NCI-H1417 (cell line): ENCODE measurements at regions not wholly inside any gene's neighbourhood (a gene's known extent, or its start where the extent isn't known, plus 50 kb on each side); places are given as distances from the start of the nearest gene placed in this dataset.
"Not testable (repeated sequence)": the region's sequence is repeated elsewhere in the genome, so short reads cannot be mapped to it uniquely, and the experiment has no call there.

ENCODE experiments used
- DNase-seq, 3 experiments: peaks; one replicate each; lab custom pipeline; 2025; lab: John Stamatoyannopoulos, UW

DNA sequence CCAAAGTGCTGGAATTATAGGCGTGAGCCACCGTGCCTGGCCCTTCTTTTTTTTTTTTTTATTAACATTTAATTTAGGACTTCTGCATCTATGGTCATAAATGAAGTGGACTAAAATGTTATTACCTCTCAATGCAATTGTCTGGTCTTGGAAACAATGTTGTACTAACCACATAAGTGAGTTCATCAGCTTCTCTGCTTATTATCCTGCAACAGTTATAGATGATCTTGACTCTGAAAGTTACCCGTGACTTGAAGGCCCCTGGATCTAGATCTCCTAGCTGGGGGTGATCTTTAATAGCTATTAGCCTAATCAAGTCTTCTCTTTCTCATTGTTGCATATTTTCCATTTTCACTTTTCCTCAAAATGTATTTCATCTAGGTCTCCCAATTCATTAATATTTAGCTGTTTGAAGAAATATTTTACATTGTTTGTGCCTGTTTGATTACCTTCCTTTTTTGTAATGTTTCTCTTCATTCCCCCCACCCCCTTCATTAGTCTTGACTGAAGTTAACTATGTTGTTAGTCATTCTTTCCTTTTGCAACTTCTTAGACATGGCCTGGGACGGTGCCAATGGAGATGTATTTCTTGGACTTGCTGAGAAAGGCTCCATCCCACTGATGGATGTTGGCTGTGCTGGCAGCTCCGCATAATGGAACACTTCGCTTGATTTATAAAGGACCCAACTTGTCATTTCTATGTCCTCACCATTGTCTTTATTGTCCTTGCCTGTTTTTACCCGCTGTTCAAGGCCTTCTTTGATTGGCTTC lies 141.6 kb upstream of the RIOK3 start:
- no peak for DNase-seq

DNA sequence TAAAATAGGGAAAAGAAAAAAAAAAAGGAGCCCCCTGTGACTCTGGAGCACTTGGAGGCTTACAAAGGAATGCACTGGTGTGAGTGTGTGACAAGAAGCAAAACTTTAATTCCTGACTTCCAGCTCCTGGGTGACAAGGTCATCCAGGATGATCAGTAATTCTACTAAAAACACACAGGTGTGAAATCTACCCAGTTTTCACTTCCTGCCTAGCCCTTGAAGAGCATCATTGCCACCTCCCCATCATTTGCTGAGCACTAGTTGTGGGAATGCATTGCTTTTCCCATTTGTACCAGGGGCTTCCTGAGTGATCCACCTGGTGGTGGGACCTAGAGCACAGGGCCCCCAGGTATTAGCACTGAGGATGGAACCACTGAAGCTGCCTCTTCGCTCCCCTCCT lies 139.7 kb upstream of the RIOK3 start:
- no peak for DNase-seq

- no peak for DNase-seq
Observed at GRCh38 chr18:23314672-23315071, 138.4 kb upstream of the RIOK3 start.

GRCh38 chr18:23316316-23316715 lies 136.8 kb upstream of the RIOK3 start:
- peak in 1 of 3 experiments; percentile 42 for DNase-seq

DNA sequence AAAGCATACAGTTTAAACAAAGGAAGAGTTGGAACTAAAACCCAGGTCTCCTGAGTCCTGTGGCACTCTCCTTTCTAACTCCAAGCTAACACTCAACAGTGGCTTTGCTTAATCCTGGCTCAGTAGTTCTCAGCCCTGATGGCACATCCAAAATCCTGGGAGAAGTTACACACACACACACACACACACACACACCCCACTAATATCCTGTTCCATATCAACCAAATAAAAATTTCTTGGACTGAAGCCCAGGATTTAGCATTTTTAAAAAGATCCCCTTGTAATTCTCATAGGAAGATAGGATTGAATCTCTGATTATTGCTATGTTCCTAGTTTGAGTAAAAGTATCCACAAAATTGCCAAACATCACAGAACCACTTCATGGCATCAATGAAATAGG lies 136.1 kb upstream of the RIOK3 start:
- no peak for DNase-seq

DNA sequence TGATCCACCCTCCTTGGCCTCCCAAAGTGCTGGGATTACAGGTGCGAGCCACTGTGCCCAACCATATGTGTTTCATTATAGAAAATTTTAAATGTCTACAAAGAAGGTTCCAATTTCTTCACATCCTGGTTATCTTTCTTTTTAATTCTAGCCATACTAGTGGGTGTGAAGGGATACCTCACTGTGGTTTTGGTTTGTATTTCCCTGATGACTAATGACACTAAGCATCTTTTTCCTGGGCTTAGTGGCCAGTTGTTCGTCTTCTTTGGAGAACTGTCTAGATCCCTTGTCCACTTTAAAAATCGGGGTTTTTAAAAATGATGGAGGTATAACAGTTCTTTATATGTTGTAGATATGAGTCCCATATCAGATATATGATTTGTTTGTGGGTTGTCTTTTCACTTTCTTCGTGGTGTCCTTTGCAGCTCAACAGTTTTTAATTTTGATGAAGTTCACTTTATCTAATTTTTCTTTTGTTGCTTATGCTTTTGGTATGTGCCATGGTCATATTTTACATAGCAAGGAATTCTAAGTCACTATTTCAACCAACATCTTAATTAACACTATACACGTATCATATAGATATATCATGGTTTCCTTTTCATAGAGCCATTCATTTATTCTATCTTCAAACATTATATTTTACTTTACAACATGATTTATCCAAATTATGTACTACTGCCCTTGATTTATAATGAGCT lies 135.0 kb upstream of the RIOK3 start:
- DNase-seq = no peak

GRCh38 chr18:23320709-23321236 lies 132.3 kb upstream of the RIOK3 start:
- no peak for DNase-seq

DNA sequence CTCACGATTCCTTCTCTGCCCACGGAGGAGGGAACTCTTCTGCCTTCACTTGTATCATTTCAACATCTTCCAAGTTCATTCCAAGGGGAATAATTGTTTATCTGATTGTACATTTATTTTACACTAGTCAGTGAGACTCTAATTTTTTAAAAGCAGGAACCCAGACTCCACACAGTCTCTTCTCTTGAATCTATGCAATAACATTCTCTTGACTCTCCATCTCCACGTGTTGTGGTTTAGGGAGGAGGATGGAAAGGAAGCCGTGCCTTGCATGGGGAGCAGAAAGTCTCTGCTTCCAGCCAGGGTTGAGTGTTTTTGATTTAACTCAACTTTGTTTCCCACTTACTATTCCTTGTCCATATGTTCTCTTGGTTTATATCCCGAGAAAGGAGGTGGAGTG lies 131.1 kb upstream of the RIOK3 start:
- no peak for DNase-seq

DNA sequence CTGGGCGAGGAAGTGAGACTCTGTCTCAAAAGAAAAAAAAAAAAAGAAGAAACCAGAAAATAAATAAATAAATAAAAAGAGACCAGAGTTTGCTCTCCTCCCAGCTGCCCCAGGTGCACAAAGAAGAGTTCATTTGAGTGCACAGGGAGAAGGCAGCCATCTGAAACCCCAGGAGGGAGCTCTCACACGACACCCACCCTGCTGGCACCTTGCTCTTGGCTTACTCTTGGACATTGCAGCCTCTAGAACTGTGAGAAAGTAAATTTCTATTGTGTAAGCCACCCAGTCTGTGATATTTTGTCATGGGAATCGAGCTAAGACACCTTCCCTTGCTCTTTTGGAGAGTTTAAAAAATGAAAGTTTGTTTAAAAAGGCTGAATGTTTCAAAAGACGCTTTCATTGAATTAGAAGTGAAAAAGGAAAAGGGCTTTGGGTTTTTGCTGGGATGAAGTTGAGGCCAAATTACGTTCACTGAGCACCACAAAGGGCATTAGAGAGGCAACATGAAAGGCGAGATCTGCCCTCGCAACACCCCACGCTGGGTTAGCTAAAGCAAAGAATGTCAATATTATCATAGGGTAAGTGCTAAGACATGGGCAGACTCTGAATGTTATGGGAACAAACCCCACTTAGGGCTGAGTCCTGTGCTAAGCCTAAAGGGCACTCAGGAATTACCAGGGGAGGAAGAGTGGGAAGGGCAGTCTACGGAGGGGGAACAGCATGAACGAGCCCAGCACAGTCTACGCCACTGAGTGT lies 128.9 kb upstream of the RIOK3 start:
- DNase-seq = no peak

DNA sequence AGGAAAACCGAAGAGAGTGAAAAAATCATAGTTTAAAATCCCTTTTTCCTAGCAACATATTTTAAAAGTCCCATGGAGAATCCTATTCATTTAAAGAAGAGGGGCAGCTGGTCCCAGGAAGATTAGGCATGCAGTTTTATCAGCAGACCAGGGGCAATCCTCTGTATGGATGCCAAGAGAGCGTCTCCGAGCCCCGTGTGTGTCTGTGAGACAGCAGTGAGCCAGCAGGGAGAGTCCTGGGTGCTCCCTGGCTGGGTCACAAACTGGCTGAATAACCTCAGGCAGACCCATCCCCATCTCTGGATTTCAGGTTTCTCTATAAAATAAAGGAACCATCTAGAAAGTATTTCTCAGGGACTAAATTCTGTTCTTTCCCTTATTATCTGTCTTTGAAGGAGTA lies 128.2 kb upstream of the RIOK3 start:
- no peak for DNase-seq

GRCh38 chr18:23329671-23330070 lies 123.4 kb upstream of the RIOK3 start:
- not testable (repeated sequence) for DNase-seq

GRCh38 chr18:23330423-23330822 lies 122.7 kb upstream of the RIOK3 start:
- peak in 1 of 3 experiments; percentile 41 for DNase-seq

DNA sequence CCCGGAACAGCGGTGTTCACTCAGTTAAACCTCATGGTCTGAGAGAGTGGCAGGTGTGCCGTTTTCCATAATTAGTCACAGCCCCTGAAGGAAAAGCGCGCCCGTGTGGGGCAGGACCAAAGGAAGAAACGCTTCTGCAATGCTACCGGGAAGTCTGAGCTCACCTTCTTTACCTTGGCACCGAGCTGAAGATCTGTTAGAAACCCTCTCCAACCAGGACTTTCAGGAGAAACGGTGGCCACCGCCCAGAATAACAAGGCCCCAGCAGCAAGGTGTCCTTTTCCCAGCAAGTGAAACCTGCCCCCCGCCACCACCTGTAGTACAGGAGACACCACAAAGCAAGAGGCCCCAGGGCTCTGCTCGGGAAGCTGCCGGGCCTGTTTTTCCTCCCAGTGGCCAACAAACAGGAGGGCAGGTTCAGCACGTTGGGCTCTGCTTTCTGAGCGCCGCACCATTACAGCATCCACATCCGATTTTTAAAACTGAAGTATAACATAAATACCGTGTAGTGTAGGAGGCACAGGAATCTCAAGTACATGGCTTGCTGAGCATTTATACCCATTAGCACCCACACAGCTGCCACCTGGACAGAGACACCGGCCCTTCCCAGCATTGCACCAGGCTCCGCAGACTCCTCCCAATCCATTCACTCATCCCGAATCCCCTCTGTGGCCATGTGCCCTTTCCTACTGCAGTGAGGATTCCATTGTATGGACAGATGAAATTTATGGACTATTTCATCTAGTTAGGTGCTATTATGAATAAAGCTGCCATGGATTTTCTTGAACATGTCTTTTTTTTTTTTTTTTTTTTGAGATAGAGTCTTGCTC lies 121.8 kb upstream of the RIOK3 start:
- DNase-seq = peak; percentile 15 to 91 (median 82)

- no peak for DNase-seq
Observed at GRCh38 chr18:23332356-23332755, 120.7 kb upstream of the RIOK3 start.

DNA sequence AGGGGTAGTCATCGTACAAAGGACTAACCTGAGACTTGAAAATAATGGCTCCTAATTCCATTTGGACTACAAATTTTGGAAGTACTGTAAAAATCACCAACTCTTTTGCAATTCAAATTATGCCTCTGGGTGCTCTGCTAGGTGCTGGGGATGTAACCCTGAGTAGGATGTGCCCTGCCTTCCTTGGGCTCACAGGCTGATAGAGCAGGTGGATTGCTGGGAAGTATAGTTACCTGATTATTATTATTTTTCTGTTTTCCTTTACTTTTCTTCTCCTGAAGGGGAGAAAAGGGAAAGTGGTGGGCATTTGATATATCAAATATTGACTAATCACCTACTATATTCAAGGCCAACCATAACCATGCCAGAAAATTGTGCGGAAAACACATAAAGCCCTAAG lies 119.3 kb upstream of the RIOK3 start:
- no peak for DNase-seq

- no peak for DNase-seq
Observed at GRCh38 chr18:23334569-23334968, 118.5 kb upstream of the RIOK3 start.

- DNase-seq = peak in 1 of 3 experiments; percentile 10
Observed at GRCh38 chr18:23336101-23336500, 117.0 kb upstream of the RIOK3 start.

DNA sequence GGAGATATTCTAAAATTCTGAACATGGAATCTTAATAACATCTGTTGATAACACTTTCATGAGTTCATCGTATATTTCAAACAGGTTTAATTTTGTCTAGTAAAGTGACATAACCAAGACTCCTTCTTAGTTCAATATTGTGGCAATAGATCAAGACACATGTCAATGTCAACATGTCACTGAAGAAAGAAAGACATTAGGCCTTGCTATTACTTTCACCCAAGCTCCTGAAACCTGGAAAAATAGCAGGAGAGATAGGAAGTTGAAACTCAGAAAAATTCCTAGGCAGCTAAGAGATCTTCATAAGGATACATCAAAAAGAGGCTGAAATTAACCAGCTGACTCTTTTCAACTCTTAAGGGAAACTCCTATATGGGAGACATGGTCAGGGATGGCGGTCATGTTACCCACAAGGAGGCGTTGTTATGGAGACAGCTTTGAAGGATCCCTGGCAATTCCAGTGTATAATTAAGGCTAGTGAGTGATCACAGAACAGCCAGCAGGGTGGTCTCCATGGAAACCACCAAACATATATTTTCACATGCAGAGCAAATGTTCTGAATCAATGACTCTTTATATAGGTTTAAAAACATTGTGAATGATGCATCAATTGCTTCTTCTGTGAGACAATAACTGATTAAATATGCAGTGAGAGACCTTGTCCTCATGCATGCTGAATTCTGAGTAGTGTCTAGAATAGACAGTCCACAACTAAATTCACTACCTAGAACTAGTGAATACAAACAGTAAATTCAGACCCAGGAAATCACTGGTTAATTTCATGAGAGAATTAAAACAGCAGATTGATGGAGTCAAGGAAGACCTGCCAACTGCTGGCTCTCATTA lies 115.3 kb upstream of the RIOK3 start:
- peak; percentile 71 to 97 (median 82) for DNase-seq

DNA sequence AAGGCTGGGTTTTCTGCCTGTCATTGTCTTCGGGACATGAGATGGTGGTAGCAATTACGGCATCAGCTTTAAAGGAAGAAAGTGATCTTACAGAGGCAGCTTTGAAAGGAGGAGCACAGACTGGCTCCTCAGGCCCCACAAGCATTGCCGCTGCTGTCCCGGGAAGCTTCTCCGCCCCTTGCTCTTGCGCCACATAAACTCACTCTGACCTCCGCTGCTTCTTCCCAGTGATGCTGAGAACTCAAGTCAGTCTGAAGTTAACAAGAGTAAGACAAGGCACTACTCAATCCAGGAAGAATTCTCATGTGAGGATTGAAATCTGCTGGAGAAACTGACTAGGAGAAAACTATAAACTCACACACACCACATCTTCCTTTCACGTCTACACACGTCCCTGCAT lies 112.4 kb upstream of the RIOK3 start:
- peak in 1 of 3 experiments; percentile 39 for DNase-seq

GRCh38 chr18:23341383-23341782 lies 111.7 kb upstream of the RIOK3 start:
- no peak for DNase-seq

DNA sequence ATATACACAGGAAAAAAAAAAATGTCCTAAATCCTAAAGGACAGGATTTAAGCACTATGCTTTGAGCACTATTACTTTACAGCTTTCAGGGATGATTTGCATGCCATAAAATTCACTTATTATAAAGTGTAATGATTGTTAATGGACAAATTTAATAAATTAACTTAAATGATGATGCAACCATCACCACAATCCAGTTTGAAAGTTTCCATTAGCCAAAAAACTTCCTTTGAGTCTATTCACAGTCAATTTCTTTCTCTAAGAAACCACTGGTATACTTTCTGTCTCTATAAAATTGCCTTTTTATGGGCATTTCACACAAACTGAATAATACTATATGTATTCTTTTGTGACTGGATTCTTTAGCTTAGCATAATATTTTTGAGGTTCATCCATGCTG lies 111.1 kb upstream of the RIOK3 start:
- no peak for DNase-seq
